H1 (cell line): ENCODE measurements at regions not wholly inside any gene's neighbourhood (a gene's known extent, or its start where the extent isn't known, plus 50 kb on each side); places are given as distances from the start of the nearest gene placed in this dataset.

Experiments
- CTCF ChIA-PET: fragments of 300-600 bp; sonication (Branson Sonifier 250); formaldehyde crosslinking; loops from one replicate; lab custom pipeline; 2021; ENCODE audit not compliant: partially characterized antibody; lab: Charles Lee
- POLR2A ChIA-PET: fragments of 300-600 bp; sonication (Branson Sonifier 250); formaldehyde crosslinking; loops from one replicate; lab custom pipeline; 2021; ENCODE audit warnings: inconsistent platforms; ENCODE audit not compliant: partially characterized antibody; lab: Charles Lee
- DNase-seq, 2 experiments: peaks; one replicate each; pipeline versions ENCODE4 v3.0.0 to v3.0.0-alpha.2; 2010 to 2022; ENCODE audit warnings: low spot score in 2 of 2, low read depth in 1 of 2, mixed read lengths in 1 of 2
- FAIRE-seq: peaks from 2 replicates; lab custom pipeline; 2011; peaks lifted over from hg19 to GRCh38; lab: Jason Lieb, UNC
- H2AFZ ChIP-seq: 2 replicates; pipeline ENCODE4 v1.8.1; 2012; ENCODE audit warnings: low read length, inconsistent platforms
- H2AK5ac ChIP-seq: 2 replicates; pipeline ENCODE4 v1.6.1; 2013; ENCODE audit warnings: low read depth, low read length
- H2BK120ac ChIP-seq: replicated peaks from 2 replicates; pipeline ENCODE3; 2013; ENCODE audit warnings: low read depth, low read length, inconsistent platforms
- H2BK12ac ChIP-seq: 2 replicates; pipeline ENCODE4 v1.6.1; 2013; ENCODE audit warnings: low read depth, low read length
- H2BK15ac ChIP-seq: 2 replicates; pipeline ENCODE4 v1.6.1; 2013; ENCODE audit warnings: low read length
- H2BK20ac ChIP-seq: 2 replicates; pipeline ENCODE4 v1.6.1; 2013; ENCODE audit warnings: low read length
- H2BK5ac ChIP-seq: 2 replicates; pipeline ENCODE4 v1.6.1; 2013; ENCODE audit warnings: low read depth, low read length
- H3K14ac ChIP-seq: 2 replicates; pipeline ENCODE4 v1.6.1; 2013; ENCODE audit warnings: inconsistent platforms; ENCODE audit not compliant: insufficient read length
- H3K18ac ChIP-seq: 2 replicates; pipeline ENCODE4 v1.6.1; 2013; ENCODE audit warnings: low read length; ENCODE audit errors: extremely low read depth
- H3K23ac ChIP-seq: 2 replicates; pipeline ENCODE4 v1.6.1; 2013; ENCODE audit warnings: inconsistent platforms; ENCODE audit not compliant: insufficient read length
- H3K23me2 ChIP-seq: 2 replicates; pipeline ENCODE4 v1.6.1; 2013; ENCODE audit warnings: low read depth, low read length
- H3K27ac ChIP-seq: 2 replicates; pipeline ENCODE4 v1.6.1; 2011; ENCODE audit warnings: low read depth, low read length, inconsistent platforms
- H3K27me3 ChIP-seq, 4 experiments: replicated peaks in 1 of 4; 1 replicate in 1 of 4; 2 replicates in 3 of 4; pipeline versions ENCODE4 v1.6.1 to v1.8.1; 2011 to 2013; ENCODE audit warnings: low read length in 3 of 4, mild to moderate bottlenecking in 3 of 4, inconsistent platforms in 2 of 4, mixed read lengths in 2 of 4, moderate library complexity in 1 of 4; ENCODE audit not compliant: control insufficient read depth in 3 of 4, insufficient read depth in 3 of 4; ENCODE audit errors: extremely low read depth in 1 of 4
- H3K36me3 ChIP-seq, 4 experiments: 2 replicates each; pipeline versions ENCODE4 v1.6.1 to v1.8.1; 2011 to 2013; ENCODE audit warnings: mild to moderate bottlenecking in 4 of 4, low read length in 3 of 4, moderate library complexity in 2 of 4, control low read depth in 1 of 4, inconsistent platforms in 1 of 4; ENCODE audit not compliant: insufficient read depth in 4 of 4, control insufficient read depth in 2 of 4
- H3K4ac ChIP-seq: replicated peaks from 2 replicates; pipeline ENCODE3; 2013; ENCODE audit warnings: low read length, low read depth, mixed read lengths, inconsistent platforms; ENCODE audit not compliant: insufficient read length
- H3K4me1 ChIP-seq, 4 experiments: replicated peaks in 1 of 4; 1 replicate in 1 of 4; 2 replicates in 3 of 4; pipeline versions ENCODE4 v1.6.1 to v1.8.1; 2011 to 2013; ENCODE audit warnings: low read length in 3 of 4, inconsistent platforms in 2 of 4, mixed read lengths in 1 of 4; ENCODE audit not compliant: insufficient read depth in 4 of 4, control insufficient read depth in 3 of 4
- H3K4me2 ChIP-seq, 2 experiments: 2 replicates each; pipeline versions ENCODE4 v1.6.1 to v1.8.1; 2011 to 2013; ENCODE audit warnings: low read depth in 2 of 2, low read length in 2 of 2, control low read depth in 1 of 2, inconsistent platforms in 1 of 2, mild to moderate bottlenecking in 1 of 2; ENCODE audit not compliant: insufficient read depth in 1 of 2
- H3K4me3 ChIP-seq, 4 experiments: fragments of 200-600, 300-600 bp in 1 of 4; sonication (generic), shearing (Covaris generic), sonication (Bioruptor Twin) in 1 of 4; 2 replicates each; pipeline versions ENCODE4 v1.5.1 to v1.8.1; 2011 to 2016; ENCODE audit warnings: low read length in 4 of 4, low read depth in 3 of 4, control low read depth in 2 of 4, inconsistent platforms in 2 of 4, mild to moderate bottlenecking in 2 of 4, mixed read lengths in 1 of 4, moderate library complexity in 1 of 4; ENCODE audit not compliant: insufficient read depth in 2 of 4; ENCODE audit errors: extremely low read depth in 1 of 4
- H3K56ac ChIP-seq: replicated peaks from 2 replicates; pipeline ENCODE3; 2013; ENCODE audit warnings: low read depth, mild to moderate bottlenecking, mixed read lengths, low read length, inconsistent platforms; ENCODE audit not compliant: insufficient read length
- H3K79me1 ChIP-seq: 2 replicates; pipeline ENCODE4 v1.6.1; 2013; ENCODE audit warnings: low read depth, low read length, control low read depth
- H3K79me2 ChIP-seq, 2 experiments: 2 replicates each; pipeline versions ENCODE4 v1.6.1 to v1.8.1; 2012 to 2013; ENCODE audit warnings: low read length in 2 of 2, mild to moderate bottlenecking in 2 of 2, inconsistent platforms in 1 of 2; ENCODE audit not compliant: insufficient read depth in 2 of 2, control insufficient read depth in 1 of 2
- H3K9ac ChIP-seq, 4 experiments: replicated peaks in 1 of 4; 1 replicate in 1 of 4; 2 replicates in 3 of 4; pipeline versions ENCODE4 v1.6.1 to v1.8.1; 2011 to 2013; ENCODE audit warnings: low read depth in 3 of 4, low read length in 3 of 4, control low read depth in 2 of 4, mild to moderate bottlenecking in 2 of 4, moderate library complexity in 2 of 4, inconsistent platforms in 1 of 4; ENCODE audit errors: extremely low read depth in 1 of 4
- H3K9me3 ChIP-seq, 2 experiments: 2 replicates each; pipeline versions ENCODE4 v1.6.1 to v1.8.1; 2012 to 2013; ENCODE audit warnings: mild to moderate bottlenecking in 2 of 2, moderate library complexity in 2 of 2, control low read depth in 1 of 2, inconsistent platforms in 1 of 2, low read depth in 1 of 2, low read length in 1 of 2, mixed read lengths in 1 of 2; ENCODE audit not compliant: insufficient read depth in 2 of 2
- H4K20me1 ChIP-seq, 2 experiments: replicated peaks in 1 of 2; 2 replicates each; pipeline versions ENCODE3 to v1.8.1; 2011 to 2013; ENCODE audit warnings: inconsistent platforms in 2 of 2, low read length in 2 of 2, mild to moderate bottlenecking in 1 of 2; ENCODE audit not compliant: insufficient read depth in 2 of 2, control insufficient read depth in 1 of 2
- H4K5ac ChIP-seq: 2 replicates; pipeline ENCODE4 v1.6.1; 2013; ENCODE audit warnings: low read length, low read depth, mixed read lengths, inconsistent platforms; ENCODE audit not compliant: insufficient read length
- H4K8ac ChIP-seq: 2 replicates; pipeline ENCODE4 v1.8.0; 2013; ENCODE audit warnings: mild to moderate bottlenecking, moderate library complexity, low read length, inconsistent platforms; ENCODE audit not compliant: insufficient read depth; ENCODE audit errors: extremely low read depth
- H4K91ac ChIP-seq: replicated peaks from 2 replicates; pipeline ENCODE3; 2013; ENCODE audit warnings: low read length, mixed read lengths, inconsistent platforms; ENCODE audit not compliant: insufficient read length
- ASH2L ChIP-seq: fragments of 200-600, 300-600 bp; sonication (generic); IDR thresholded peaks from one replicate; pipeline ENCODE4 v1.7.1; 2017; ENCODE audit warnings: low read length
- GABPA ChIP-seq: IDR thresholded peaks from 2 replicates; pipeline ENCODE4 v1.6.1; 2011; ENCODE audit warnings: mild to moderate bottlenecking, low read length, moderate library complexity, borderline replicate concordance; ENCODE audit not compliant: insufficient read depth
- KDM1A ChIP-seq: fragments of 200-600, 300-600 bp; sonication (generic); IDR thresholded peaks from 2 replicates; pipeline ENCODE4 v1.7.1; 2016; ENCODE audit warnings: mild to moderate bottlenecking, low read length, borderline replicate concordance
- MAFK ChIP-seq: IDR thresholded peaks from 2 replicates; pipeline ENCODE4 v1.6.1; 2012; ENCODE audit warnings: low read depth, mild to moderate bottlenecking, improper control_type of control experiment, low read length
- PHF8 ChIP-seq: fragments of 200-600 bp; sonication (generic); conservative IDR thresholded peaks from 2 replicates; pipeline ENCODE4 v1.7.1; 2012; ENCODE audit warnings: low read depth, mild to moderate bottlenecking, inconsistent platforms, low read length, moderate library complexity
- SAP30 ChIP-seq: fragments of 300-600 bp; sonication (generic); IDR thresholded peaks from 2 replicates; pipeline ENCODE4 v1.7.1; 2012; ENCODE audit warnings: low read length, moderate library complexity, mild to moderate bottlenecking, inconsistent platforms; ENCODE audit not compliant: insufficient read depth, insufficient replicate concordance
- SP1 ChIP-seq: IDR thresholded peaks from 2 replicates; pipeline ENCODE4 v1.6.1; 2011; ENCODE audit warnings: low read depth, low read length
- SUZ12 ChIP-seq: fragments of 200-600 bp; sonication (generic); IDR thresholded peaks from 2 replicates; pipeline ENCODE4 v1.6.1; 2012; ENCODE audit warnings: mild to moderate bottlenecking, inconsistent platforms, low read length, moderate library complexity, mixed read lengths
- TEAD4 ChIP-seq: IDR thresholded peaks from 2 replicates; pipeline ENCODE4 v1.6.1; 2012; ENCODE audit warnings: low read depth, low read length, inconsistent platforms, mixed read lengths
- YY1 ChIP-seq: IDR thresholded peaks from 2 replicates; pipeline ENCODE4 v1.6.1; 2011; ENCODE audit warnings: low read depth, mild to moderate bottlenecking, low read length
- WGBS, 2 experiments: shearing (Covaris generic) in 1 of 2; methylation state at CpG; one replicate each; pipeline versions ENCODE4 v1.1.6 to v1.1.7; 2013 to 2015; ENCODE audit warnings: low lambda C conversion rate in 2 of 2, mixed read lengths in 2 of 2, inconsistent platforms in 1 of 2, low coverage in 1 of 2, missing lambda C conversion rate in 1 of 2; ENCODE audit not compliant: insufficient replicate concordance in 2 of 2, insufficient coverage in 1 of 2, insufficient read length in 1 of 2; ENCODE audit errors: extremely low coverage in 1 of 2, missing lambda C conversion rate in 1 of 2; 5-methylcytosine and 5-hydroxymethylcytosine counted together

DNA sequence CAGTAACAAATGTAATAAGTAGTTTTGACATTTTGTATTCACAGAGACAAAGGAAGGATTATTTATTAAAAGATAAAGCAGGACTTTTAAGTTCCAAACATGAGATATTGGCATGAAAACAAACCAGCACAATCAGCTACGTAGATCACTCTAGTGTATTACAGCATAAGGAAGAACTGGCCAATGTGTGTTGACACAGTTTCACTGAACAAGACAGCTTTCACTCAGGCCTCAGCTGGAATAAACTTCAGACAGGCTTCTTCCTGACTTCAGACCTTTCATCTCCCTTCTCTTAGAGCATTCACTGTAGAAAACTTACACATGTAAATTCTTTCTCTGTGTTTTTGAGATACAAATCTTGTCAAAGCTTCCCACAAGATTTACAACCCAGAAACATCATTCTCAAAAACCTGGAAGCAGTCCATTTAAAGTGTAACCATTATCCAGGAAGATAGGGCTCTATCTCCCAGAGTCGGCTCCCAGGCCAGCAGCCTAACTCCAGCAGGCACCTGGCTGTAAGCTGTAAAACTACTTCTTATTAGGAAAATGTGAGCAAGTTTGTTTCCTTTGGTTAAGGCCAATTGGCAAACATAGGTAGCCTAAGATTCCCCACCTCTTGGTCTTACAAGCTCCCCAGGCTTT, 768.3 kb upstream of the CDH7 start:
- Histone ChIP-seq H4K20me1 (no peaks in the 10 kb centered on the region), H2BK20ac (no peak overlapping the region), H3K18ac (no peak overlapping the region), H2BK5ac (no peak overlapping the region), H3K4me2 (no peak overlapping the region), H4K91ac (no peak overlapping the region), H3K27me3 (no peaks in the 10 kb centered on the region), H3K23ac (no peak overlapping the region), H2BK120ac (no peak overlapping the region), H3K79me1 (no peaks in the 10 kb centered on the region), H2BK15ac (no peak overlapping the region), H3K36me3 (no peaks in the 10 kb centered on the region), H3K23me2 (no peaks in the 10 kb centered on the region), H3K14ac (no peak overlapping the region), H3K79me2 (no peaks in the 10 kb centered on the region), H4K8ac (no peak overlapping the region), H4K5ac (no peak overlapping the region), H3K9ac (no peak overlapping the region), H3K4me3 (no peak overlapping the region), H2AFZ (no peak overlapping the region), H3K56ac (no peak overlapping the region), H2BK12ac (no peak overlapping the region), H3K9me3 (peaks cover 0 to 6% of the 10 kb centered on the region in 2 experiments; a peak in 1 of 4 replicates), H3K4ac (no peak overlapping the region), H3K4me1 (no peaks in the 10 kb centered on the region), H2AK5ac (no peak overlapping the region), H3K27ac (no peak overlapping the region)
- 98% methylated on average over 2 of the region's 2 CpGs; no CpG with 5 or more reads in 1 of the 2 experiments for WGBS, 2 experiments
- FAIRE-seq (no peak), DNase-seq (no peak)
- ChIA-PET POLR2A (no interaction called here), CTCF (interaction anchor here (0.7 kb wide), 1 partner anchor 15 kb away, joined by 3 read pairs; no protein-coding TSS in a partner anchor)
- TF ChIP-seq PHF8 (no peak), YY1 (no peak), TEAD4 (no peak), SUZ12 (no peak), MAFK (no peak), GABPA (no peak), KDM1A (no peak), SAP30 (no peak), SP1 (no peak), ASH2L (no peak)
